HFFc6 (cell line): ENCODE measurements at regions not wholly inside any gene's neighbourhood (a gene's known extent, or its start where the extent isn't known, plus 50 kb on each side); places are given as distances from the start of the nearest gene placed in this dataset.

Experiments
- DNase-seq: peaks from one replicate; pipeline ENCODE4 v3.0.0-alpha.2; 2018
- H3K27ac Mint-ChIP-seq: 2 replicates; pipeline ENCODE4 v1.8.0; 2020; ENCODE audit warnings: mild to moderate bottlenecking, mixed read lengths
- H3K27me3 Mint-ChIP-seq: 2 replicates; pipeline ENCODE4 v1.8.0; 2021; ENCODE audit warnings: mild to moderate bottlenecking, moderate library complexity, mixed read lengths; ENCODE audit not compliant: insufficient read depth
- H3K36me3 Mint-ChIP-seq: 2 replicates; pipeline ENCODE4 v1.8.0; 2021; ENCODE audit warnings: low read depth, mixed read lengths
- H3K4me1 Mint-ChIP-seq: 2 replicates; pipeline ENCODE4 v1.8.0; 2020; ENCODE audit warnings: low read depth, mixed read lengths
- H3K4me3 Mint-ChIP-seq: 2 replicates; pipeline ENCODE4 v1.8.0; 2020; ENCODE audit warnings: mild to moderate bottlenecking, moderate library complexity, mixed read lengths
- H3K9me3 Mint-ChIP-seq: 2 replicates; pipeline ENCODE4 v1.8.0; 2020; ENCODE audit warnings: mild to moderate bottlenecking, mixed read lengths
- CTCF ChIP-seq: fragments of 200-600 bp; sonication (generic); IDR thresholded peaks from 2 replicates; pipeline ENCODE4 v1.5.0; 2021; ENCODE audit warnings: antibody characterized with exemption, mild to moderate bottlenecking

GRCh38 chr12:105813201-105813600, 325.6 kb downstream of the NUAK1 start:
- H3K9me3 Mint-ChIP-seq: no peaks in the 10 kb centered on the region
- H3K27me3 Mint-ChIP-seq: peaks cover 2% of the 10 kb centered on the region; the same call in 1 of the 2 replicates
- H3K36me3 Mint-ChIP-seq: no peaks in the 10 kb centered on the region
- H3K4me1 Mint-ChIP-seq: peaks cover 10% of the 10 kb centered on the region
- no peak overlapping the region for H3K4me3 Mint-ChIP-seq
- no peak for TF ChIP-seq CTCF
- peak overlapping the region; percentile 28; the same call in 1 of the 2 replicates for H3K27ac Mint-ChIP-seq
- no peak for DNase-seq

GRCh38 chr12:105814283-105814682, 324.5 kb downstream of the NUAK1 start:
- Mint-ChIP-seq H3K27me3 (peaks cover 2% of the 10 kb centered on the region; the same call in 1 of the 2 replicates), H3K36me3 (no peaks in the 10 kb centered on the region), H3K4me1 (peaks cover 10% of the 10 kb centered on the region), H3K4me3 (no peak overlapping the region), H3K9me3 (no peaks in the 10 kb centered on the region), H3K27ac (no peak overlapping the region)
- DNase-seq: no peak
- TF ChIP-seq CTCF: no peak

GRCh38 chr12:105819549-105819948, 319.2 kb downstream of the NUAK1 start:
- H3K27me3 Mint-ChIP-seq: no peaks in the 10 kb centered on the region

GRCh38 chr12:105820429-105821125, 318.2 kb downstream of the NUAK1 start:
- peak; percentile 77 for DNase-seq
- TF ChIP-seq CTCF: no peak
- peak overlapping the region; percentile 6; the same call in 1 of the 2 replicates for H3K4me3 Mint-ChIP-seq
- H3K4me1 Mint-ChIP-seq: peaks cover 29% of the 10 kb centered on the region
- H3K27me3 Mint-ChIP-seq: no peaks in the 10 kb centered on the region
- 0 out of 2 replicates have a peak, but pooled peaks cover under 1% of the 10 kb centered on the region for H3K9me3 Mint-ChIP-seq
- no peaks in the 10 kb centered on the region for H3K36me3 Mint-ChIP-seq
- H3K27ac Mint-ChIP-seq: peak overlapping the region; percentile 42

More at GRCh38 chr12:105819549-105819948, 319.2 kb downstream of the NUAK1 start:
- no peaks in the 10 kb centered on the region for H3K36me3 Mint-ChIP-seq
- DNase-seq: no peak
- H3K9me3 Mint-ChIP-seq: no peaks in the 10 kb centered on the region
- TF ChIP-seq CTCF: no peak
- peaks cover 29% of the 10 kb centered on the region for H3K4me1 Mint-ChIP-seq
- H3K4me3 Mint-ChIP-seq: no peak overlapping the region
- H3K27ac Mint-ChIP-seq: no peak overlapping the region

GRCh38 chr12:105822131-105823105, 316.3 kb downstream of the NUAK1 start:
- no peak for TF ChIP-seq CTCF
- no peak for DNase-seq
- Mint-ChIP-seq H3K9me3 (peaks cover 4% of the 10 kb centered on the region; the same call in 1 of the 2 replicates), H3K27ac (no peak overlapping the region), H3K4me1 (peaks cover 29% of the 10 kb centered on the region), H3K36me3 (no peaks in the 10 kb centered on the region), H3K4me3 (no peak overlapping the region), H3K27me3 (no peaks in the 10 kb centered on the region)
